Lower lobe of right lung (tissue), 2 donors: ENCODE measurements at regions not wholly inside any gene's neighbourhood (a gene's known extent, or its start where the extent isn't known, plus 50 kb on each side); places are given as distances from the start of the nearest gene placed in this dataset.
"Not testable (repeated sequence)": the region's sequence is repeated elsewhere in the genome, so short reads cannot be mapped to it uniquely, and the experiment has no call there.

Source experiments
- ATAC-seq, 2 donors: fragments of 200-7000 bp; cut with Tn5 transposase; one replicate each; pipeline ENCODE4 v1.9.1; 2020 to 2022; ENCODE audit warnings: mild to moderate bottlenecking in 2 of 2, moderate library complexity in 2 of 2
- DNase-seq: peaks from one replicate; pipeline ENCODE4 v3.0.0-alpha.2; 2020
- H3K27ac ChIP-seq: fragments of 200-600 bp; one replicate; pipeline ENCODE4 v1.8.0; 2022
- H3K27me3 ChIP-seq: fragments of 200-600 bp; one replicate; pipeline ENCODE4 v1.8.0; 2022; ENCODE audit warnings: low read depth
- H3K36me3 ChIP-seq: fragments of 200-600 bp; one replicate; pipeline ENCODE4 v1.8.0; 2022; ENCODE audit warnings: mild to moderate bottlenecking
- H3K4me1 ChIP-seq: fragments of 200-600 bp; one replicate; pipeline ENCODE4 v1.8.0; 2022
- H3K4me3 ChIP-seq: fragments of 200-600 bp; one replicate; pipeline ENCODE4 v1.8.0; 2022; ENCODE audit warnings: mild to moderate bottlenecking
- H3K9me3 ChIP-seq: fragments of 200-600 bp; one replicate; pipeline ENCODE4 v1.8.0; 2022
- CTCF ChIP-seq: fragments of 200-600 bp; IDR thresholded peaks from one replicate; pipeline ENCODE4 v1.8.0; 2022; ENCODE audit warnings: antibody characterized with exemption, mild to moderate bottlenecking
- intact Hi-C: fragments of 100-400 bp; cut with DNase I; formaldehyde crosslinking; loops from one replicate; pipeline ENCODE4 v1.11.0; 2022
- donor health status: DM: no; HTN: yes; CAD: no; lungs with severe emphysema.

- intact Hi-C loops, result no loop called here
- DNase-seq (no peak), ATAC-seq (no peak)
- H3K4me1 ChIP-seq, result no peaks in the 10 kb centered on the region
- no peak overlapping the region for H3K27ac ChIP-seq
- no peaks in the 10 kb centered on the region for H3K9me3 ChIP-seq
- no peak overlapping the region for H3K4me3 ChIP-seq
- H3K27me3 ChIP-seq, result peaks cover 28% of the 10 kb centered on the region
- no peak for TF ChIP-seq CTCF
- H3K36me3 ChIP-seq, result no peaks in the 10 kb centered on the region
These were observed 447.8 kb downstream of the PTPRU start for GRCh38 chr1:29684141-29684540.

- ATAC-seq, result no peak
- H3K9me3 ChIP-seq, result no peaks in the 10 kb centered on the region
- no peak overlapping the region for H3K27ac ChIP-seq
- no peaks in the 10 kb centered on the region for H3K4me1 ChIP-seq
- TF ChIP-seq CTCF, result no peak
- peaks cover 21% of the 10 kb centered on the region for H3K27me3 ChIP-seq
- H3K36me3 ChIP-seq, result no peaks in the 10 kb centered on the region
- no peak overlapping the region for H3K4me3 ChIP-seq
- no peak for DNase-seq
- intact Hi-C loops, result no loop called here
These were observed 447.1 kb downstream of the PTPRU start for GRCh38 chr1:29683472-29683871.

GRCh38 chr1:29682919-29683295, 446.6 kb downstream of the PTPRU start:
- ATAC-seq, result no peak
- Histone ChIP-seq H3K4me1 (no peaks in the 10 kb centered on the region), H3K27ac (no peak overlapping the region), H3K27me3 (peaks cover 15% of the 10 kb centered on the region), H3K36me3 (no peaks in the 10 kb centered on the region), H3K9me3 (no peaks in the 10 kb centered on the region), H3K4me3 (no peak overlapping the region)
- TF ChIP-seq CTCF, result no peak
- intact Hi-C loops, result no loop called here
- no peak for DNase-seq

GRCh38 chr1:29682171-29682918, 446.0 kb downstream of the PTPRU start:
- Histone ChIP-seq H3K36me3 (no peaks in the 10 kb centered on the region), H3K27me3 (peaks cover 12% of the 10 kb centered on the region), H3K27ac (no peak overlapping the region), H3K9me3 (no peaks in the 10 kb centered on the region), H3K4me3 (no peak overlapping the region), H3K4me1 (no peaks in the 10 kb centered on the region)
- DNase-seq, result no peak
- intact Hi-C loops, result no loop called here
- no peak for TF ChIP-seq CTCF
- ATAC-seq, result no peak

GRCh38 chr1:29681416-29681815, 445.1 kb downstream of the PTPRU start:
- DNase-seq, H3K27ac ChIP-seq, H3K36me3 ChIP-seq, H3K27me3 ChIP-seq, ATAC-seq, intact Hi-C loops, H3K9me3 ChIP-seq, H3K4me3 ChIP-seq, H3K4me1 ChIP-seq: not testable (repeated sequence)

GRCh38 chr1:29679828-29680558, 443.7 kb downstream of the PTPRU start:
- ATAC-seq (no peak), DNase-seq (no peak)
- no peak overlapping the region for H3K4me3 ChIP-seq
- intact Hi-C loops, result no loop called here
- no peaks in the 10 kb centered on the region for H3K4me1 ChIP-seq
- H3K27me3 ChIP-seq, result peaks cover 5% of the 10 kb centered on the region
- no peaks in the 10 kb centered on the region for H3K9me3 ChIP-seq
- H3K27ac ChIP-seq, result no peak overlapping the region
- TF ChIP-seq CTCF, result no peak
- H3K36me3 ChIP-seq, result no peaks in the 10 kb centered on the region
